B cell (primary cell): ENCODE measurements at regions not wholly inside any gene's neighbourhood (a gene's known extent, or its start where the extent isn't known, plus 50 kb on each side); places are given as distances from the start of the nearest gene placed in this dataset.

Experiments used
- ATAC-seq: fragments of 200-7000 bp; cut with Tn5 transposase; one replicate; pipeline ENCODE4 v1.10.0; 2021; ENCODE audit warnings: low read depth, mild to moderate bottlenecking, moderate number of reproducible peaks, moderate library complexity
- CTCF ChIA-PET: fragments of 350-600 bp; sonication (Branson Sonifier 250); formaldehyde crosslinking; loops from one replicate; lab custom pipeline; 2021; ENCODE audit warnings: antibody characterized with exemption, inconsistent platforms; lab: Charles Lee
- POLR2A ChIA-PET: fragments of 350-600 bp; sonication (Branson Sonifier 250); formaldehyde crosslinking; loops from one replicate; lab custom pipeline; 2021; ENCODE audit warnings: antibody characterized with exemption; lab: Charles Lee
- DNase-seq: peaks from one replicate; pipeline ENCODE4 v3.0.0; 2013
- H2AFZ ChIP-seq: 2 replicates; pipeline ENCODE4 v1.6.1; 2012; ENCODE audit warnings: mild to moderate bottlenecking, low read depth, low read length; ENCODE audit not compliant: insufficient read depth, poor library complexity, severe bottlenecking
- H3K27ac ChIP-seq, 2 donors: 1 replicate in 1 of 2; 2 replicates in 1 of 2; pipeline ENCODE4 v1.5.1; 2012 to 2013; ENCODE audit warnings: low read length in 2 of 2, mild to moderate bottlenecking in 2 of 2, moderate library complexity in 1 of 2
- H3K27me3 ChIP-seq, 4 experiments: fragments of 200-600 bp in 1 of 4; sonication (generic) in 1 of 4; replicated peaks in 1 of 4; 1 replicate in 2 of 4; 2 replicates in 2 of 4; pipeline versions ENCODE4 v1.6.1 to v1.7.0; 2013 to 2016; ENCODE audit warnings: low read length in 3 of 4, mild to moderate bottlenecking in 2 of 4, mixed read lengths in 1 of 4, moderate library complexity in 1 of 4; ENCODE audit not compliant: insufficient read depth in 4 of 4, control insufficient read depth in 3 of 4; ENCODE audit errors: control extremely low read depth in 1 of 4
- H3K36me3 ChIP-seq, 2 experiments: replicated peaks in 1 of 2; 1 replicate in 1 of 2; 2 replicates in 1 of 2; pipeline versions ENCODE4 v1.6.1 to v1.7.1; 2013; ENCODE audit warnings: low read length in 1 of 2; ENCODE audit not compliant: insufficient read depth in 2 of 2, control insufficient read depth in 1 of 2; ENCODE audit errors: control extremely low read depth in 1 of 2, extremely low read depth in 1 of 2
- H3K4me1 ChIP-seq, 2 donors: fragments of 200-600 bp in 1 of 2; sonication (generic) in 1 of 2; 1 replicate in 1 of 2; 2 replicates in 1 of 2; pipeline versions ENCODE4 v1.5.1 to v1.6.1; 2013 to 2017; ENCODE audit warnings: low read length in 2 of 2; ENCODE audit not compliant: control insufficient read depth in 2 of 2, insufficient read depth in 2 of 2
- H3K4me2 ChIP-seq: replicated peaks from 2 replicates; pipeline ENCODE3; 2012; ENCODE audit warnings: mild to moderate bottlenecking, low read depth, low read length; ENCODE audit not compliant: poor library complexity, severe bottlenecking
- H3K4me3 ChIP-seq, 5 experiments: fragments of 200-600 bp in 1 of 5; sonication (generic) in 1 of 5; 1 replicate in 3 of 5; 2 replicates in 2 of 5; pipeline versions ENCODE4 v1.5.1 to v1.7.0; 2011 to 2016; ENCODE audit warnings: low read length in 4 of 5, mild to moderate bottlenecking in 4 of 5, low read depth in 2 of 5, control low read depth in 1 of 5, moderate library complexity in 1 of 5; ENCODE audit not compliant: insufficient read depth in 1 of 5; ENCODE audit errors: control extremely low read depth in 1 of 5, extremely low read depth in 1 of 5
- H3K79me2 ChIP-seq: fragments of 200-600 bp; sonication (generic); one replicate; pipeline ENCODE4 v1.6.0; 2016; ENCODE audit warnings: low read length; ENCODE audit not compliant: control insufficient read depth, insufficient read depth
- H3K9ac ChIP-seq: fragments of 200-600 bp; sonication (generic); 2 replicates; pipeline ENCODE4 v1.6.1; 2017; ENCODE audit warnings: mild to moderate bottlenecking, low read length, moderate library complexity
- H3K9me3 ChIP-seq, 3 donors: one replicate each; pipeline versions ENCODE4 v1.6.1 to v1.7.1; 2013; ENCODE audit warnings: low read length in 2 of 3; ENCODE audit not compliant: control insufficient read depth in 2 of 3, insufficient read depth in 1 of 3; ENCODE audit errors: control extremely low read depth in 1 of 3
- H4K20me1 ChIP-seq: 2 replicates; pipeline ENCODE4 v1.6.0; 2012; ENCODE audit warnings: mild to moderate bottlenecking, low read length; ENCODE audit not compliant: insufficient read depth, control insufficient read depth, poor library complexity, severe bottlenecking
- H3K27ac Mint-ChIP-seq: one replicate; pipeline ENCODE4 v1.8.0; 2021; ENCODE audit warnings: mixed read lengths
- H3K27me3 Mint-ChIP-seq: one replicate; pipeline ENCODE4 v1.8.0; 2021; ENCODE audit warnings: mixed read lengths
- H3K4me1 Mint-ChIP-seq: one replicate; pipeline ENCODE4 v1.8.0; 2021; ENCODE audit warnings: mixed read lengths
- H3K4me3 Mint-ChIP-seq: one replicate; pipeline ENCODE4 v1.8.0; 2021; ENCODE audit warnings: mixed read lengths
- H3K9me3 Mint-ChIP-seq: one replicate; pipeline ENCODE4 v1.8.0; 2022; ENCODE audit warnings: mixed read lengths; ENCODE audit not compliant: insufficient read depth
- EZH2 ChIP-seq: IDR thresholded peaks from 2 replicates; pipeline ENCODE4 v1.6.1; 2012; ENCODE audit warnings: borderline replicate concordance, low read depth, mild to moderate bottlenecking, moderate library complexity, low read length; ENCODE audit not compliant: insufficient read depth, poor library complexity, severe bottlenecking
- WGBS: methylation state at CpG from one replicate; pipeline ENCODE4 v1.1.5; 2013; ENCODE audit warnings: missing lambda C conversion rate; ENCODE audit not compliant: insufficient coverage; 5-methylcytosine and 5-hydroxymethylcytosine counted together
- intact Hi-C: fragments of 100-400 bp; cut with micrococcal nuclease; formaldehyde crosslinking; loops from one replicate; pipeline ENCODE4 v1.10.0; 2022
- TF ChIP-seq, protein P1 (sequence below): fragments of 200-600 bp; IDR thresholded peaks from one replicate; pipeline ENCODE4 v1.8.0; 2022; ENCODE audit warnings: antibody characterized with exemption, mild to moderate bottlenecking

DNA sequence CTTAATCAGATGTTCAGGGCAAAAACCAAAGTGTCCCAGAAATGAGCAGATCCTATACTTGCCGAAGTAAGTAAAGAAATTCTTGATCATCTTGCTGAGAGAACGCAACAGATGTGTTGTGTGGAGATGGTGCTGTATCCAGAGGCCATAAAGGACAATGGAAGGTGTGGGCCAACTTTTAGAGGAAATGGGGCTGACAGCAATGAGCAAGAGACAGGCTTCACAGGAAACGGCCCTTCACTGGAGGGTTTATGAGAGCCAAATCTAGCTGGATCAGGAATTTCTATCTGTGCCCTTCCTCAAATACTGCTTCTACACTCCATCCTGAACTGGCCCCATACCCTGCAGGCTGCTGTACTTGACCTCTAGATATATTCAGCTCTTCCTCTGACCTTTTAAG is 583.9 kb upstream of the DIPK2B start:
- POLR2A ChIA-PET, result no interaction called here
- intact Hi-C loops, result no loop called here
- H3K9ac ChIP-seq, result no peak overlapping the region

DNA sequence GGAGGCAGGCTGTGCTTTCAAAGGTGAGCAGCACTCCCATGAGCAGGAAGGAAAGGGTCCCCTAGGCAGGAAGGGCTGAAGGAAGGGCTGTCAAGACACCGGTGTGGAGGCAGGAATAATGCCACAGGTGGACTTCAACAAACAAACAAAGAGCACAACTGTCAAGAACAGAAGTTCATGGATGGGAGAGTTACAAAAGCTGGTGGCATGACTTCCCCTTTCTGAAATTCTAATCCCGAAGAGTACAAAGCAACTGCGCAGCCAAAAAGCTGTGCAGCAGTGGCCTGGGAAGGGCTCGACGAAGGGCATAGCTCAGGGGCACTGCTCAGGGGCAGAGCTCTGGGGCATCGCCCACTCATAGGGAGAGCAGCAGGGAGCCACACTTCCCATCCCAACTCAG is 582.3 kb upstream of the DIPK2B start:
- intact Hi-C loops, result no loop called here
- H3K4me2 ChIP-seq, result no peak overlapping the region
- ATAC-seq, result no peak

More for the DNA sequence above, 583.9 kb upstream of the DIPK2B start:
- no peaks in the 10 kb centered on the region for H3K9me3 Mint-ChIP-seq
- peaks cover 0 to 4% of the 10 kb centered on the region in 2 donors for H3K4me1 ChIP-seq
- H3K27me3 Mint-ChIP-seq, result no peaks in the 10 kb centered on the region
- ATAC-seq, result no peak
- H3K4me3 ChIP-seq, result no peak overlapping the region
- no peak for DNase-seq
- CTCF ChIA-PET, result interaction anchor here (0.6 kb wide), 1 partner anchor 11 kb away, joined by 3 read pairs; no protein-coding TSS in a partner anchor
- no peaks in the 10 kb centered on the region for H3K36me3 ChIP-seq
- H3K4me2 ChIP-seq, result no peak overlapping the region
- no peaks in the 10 kb centered on the region for H3K9me3 ChIP-seq
- no peak for TF ChIP-seq EZH2
- TF ChIP-seq, protein P1, sequence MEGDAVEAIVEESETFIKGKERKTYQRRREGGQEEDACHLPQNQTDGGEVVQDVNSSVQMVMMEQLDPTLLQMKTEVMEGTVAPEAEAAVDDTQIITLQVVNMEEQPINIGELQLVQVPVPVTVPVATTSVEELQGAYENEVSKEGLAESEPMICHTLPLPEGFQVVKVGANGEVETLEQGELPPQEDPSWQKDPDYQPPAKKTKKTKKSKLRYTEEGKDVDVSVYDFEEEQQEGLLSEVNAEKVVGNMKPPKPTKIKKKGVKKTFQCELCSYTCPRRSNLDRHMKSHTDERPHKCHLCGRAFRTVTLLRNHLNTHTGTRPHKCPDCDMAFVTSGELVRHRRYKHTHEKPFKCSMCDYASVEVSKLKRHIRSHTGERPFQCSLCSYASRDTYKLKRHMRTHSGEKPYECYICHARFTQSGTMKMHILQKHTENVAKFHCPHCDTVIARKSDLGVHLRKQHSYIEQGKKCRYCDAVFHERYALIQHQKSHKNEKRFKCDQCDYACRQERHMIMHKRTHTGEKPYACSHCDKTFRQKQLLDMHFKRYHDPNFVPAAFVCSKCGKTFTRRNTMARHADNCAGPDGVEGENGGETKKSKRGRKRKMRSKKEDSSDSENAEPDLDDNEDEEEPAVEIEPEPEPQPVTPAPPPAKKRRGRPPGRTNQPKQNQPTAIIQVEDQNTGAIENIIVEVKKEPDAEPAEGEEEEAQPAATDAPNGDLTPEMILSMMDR, result no peak
- no peak overlapping the region for H3K4me3 Mint-ChIP-seq
- no peaks in the 10 kb centered on the region for H3K79me2 ChIP-seq
- no peak overlapping the region for H3K27ac Mint-ChIP-seq
- H3K27ac ChIP-seq, result no peak overlapping the region
- no peak overlapping the region for H2AFZ ChIP-seq
- WGBS, result 100% methylated on average over 1 of the region's 3 CpGs
- H4K20me1 ChIP-seq, result no peaks in the 10 kb centered on the region
- no peaks in the 10 kb centered on the region for H3K27me3 ChIP-seq
- peaks cover 11% of the 10 kb centered on the region for H3K4me1 Mint-ChIP-seq

More for the DNA sequence above, 582.3 kb upstream of the DIPK2B start:
- no peak for DNase-seq
- no peaks in the 10 kb centered on the region for H3K27me3 ChIP-seq
- H3K79me2 ChIP-seq, result no peaks in the 10 kb centered on the region
- H3K36me3 ChIP-seq, result no peaks in the 10 kb centered on the region
- CTCF ChIA-PET, result no interaction called here
- Mint-ChIP-seq H3K4me3 (no peak overlapping the region), H3K27ac (no peak overlapping the region), H3K9me3 (no peaks in the 10 kb centered on the region), H3K4me1 (peaks cover 4% of the 10 kb centered on the region), H3K27me3 (no peaks in the 10 kb centered on the region)
- H3K4me1 ChIP-seq, result peaks cover 0 to 4% of the 10 kb centered on the region in 2 donors
- H3K9me3 ChIP-seq, result no peaks in the 10 kb centered on the region
- no peak overlapping the region for H3K4me3 ChIP-seq
- peak overlapping the region; percentile 5 for H2AFZ ChIP-seq
- no peak overlapping the region for H3K9ac ChIP-seq
- POLR2A ChIA-PET, result interaction anchor here (0.5 kb wide), 1 partner anchor 1104 kb away, joined by 4 read pairs; no protein-coding TSS in a partner anchor
- TF ChIP-seq, protein P1, result no peak
- no peak for TF ChIP-seq EZH2
- no peaks in the 10 kb centered on the region for H4K20me1 ChIP-seq
- H3K27ac ChIP-seq, result no peak overlapping the region
- WGBS, result 39% methylated on average over 4 of the region's 6 CpGs
